ENCODE measurements at regions not wholly inside any gene's neighbourhood (a gene's known extent, or its start where the extent isn't known, plus 50 kb on each side); places are given as distances from the start of the nearest gene placed in this dataset.

DNA sequence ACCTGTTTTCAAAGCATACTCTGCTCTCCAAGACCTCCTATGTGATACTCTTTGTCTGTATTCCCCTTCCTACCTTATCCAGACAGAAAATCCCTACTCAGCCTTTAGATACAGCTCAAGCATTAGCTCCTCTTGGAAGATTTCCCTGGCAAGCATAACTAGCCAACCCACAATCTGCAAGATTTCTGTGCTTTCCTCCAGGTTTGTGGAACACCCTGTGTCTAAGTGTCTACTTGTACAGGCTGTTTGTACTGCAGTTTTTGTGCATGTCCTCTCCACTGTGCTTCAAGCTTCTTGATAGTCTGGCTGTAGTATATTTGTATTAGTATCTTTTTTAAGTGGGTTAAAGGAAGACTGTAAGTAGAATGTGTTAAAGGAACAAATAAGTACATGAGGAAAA is 203.7 kb downstream of the RFC3 start:
- Histone ChIP-seq H3K79me2 (ENCODE audit: control insufficient read depth, insufficient read depth, low read length) (no peaks in the 10 kb centered on the region), H3K9me3 (replicated peaks; ENCODE audit: control insufficient read depth, insufficient read depth, low read length) (peaks cover 4% of the 10 kb centered on the region), H3K9ac (replicated peaks; ENCODE audit: extremely low read depth, insufficient read depth, low read length) (no peak overlapping the region), H4K20me1 (replicated peaks; ENCODE audit: control insufficient read depth, extremely low read depth, insufficient read depth, low read length) (no peaks in the 10 kb centered on the region), H3K4me3 (replicated peaks in 1 of 3; ENCODE audit: insufficient read depth in 1 of 3, low read depth in 1 of 3, low read length in 3 of 3) (no peak overlapping the region), H3K27ac (ENCODE audit: insufficient read depth, low read depth, low read length) (no peak overlapping the region), H3K36me3 (ENCODE audit: control insufficient read depth in 2 of 2, extremely low read depth in 1 of 2, insufficient read depth in 2 of 2, low read length in 2 of 2) (no peaks in the 10 kb centered on the region), H2AFZ (ENCODE audit: low read depth, low read length) (no peak overlapping the region), H3K27me3 (ENCODE audit: control insufficient read depth in 2 of 2, insufficient read depth in 2 of 2, low read length in 2 of 2) (no peaks in the 10 kb centered on the region), H3K9me1 (replicated peaks; ENCODE audit: control insufficient read depth, extremely low read depth, insufficient read depth, low read length) (no peaks in the 10 kb centered on the region), H3K4me2 (ENCODE audit: insufficient read depth, low read length) (no peak overlapping the region), H3K4me1 (ENCODE audit: control insufficient read depth, extremely low read depth, insufficient read depth, low read length) (peaks cover 13% of the 10 kb centered on the region)
- DNase-seq (ENCODE audit: low read depth, low spot score) (no peak), FAIRE-seq (no peak)
- BruUV-seq (replicated peaks): no TSS peak
- dilution Hi-C loops (cut with MboI; ENCODE audit: extremely low pct_ligation_motif_present, low sequenced_read_pairs): no loop called here
- intact Hi-C loops (cut with micrococcal nuclease): no loop called here
- TF ChIP-seq JUN (IDR thresholded peaks at IDR 0.05; ENCODE audit: borderline replicate concordance, insufficient read depth, insufficient read length, low read depth) (no peak), EZH2 (IDR thresholded peaks at IDR 0.05; ENCODE audit: borderline replicate concordance, low read depth, low read length, severe bottlenecking) (no peak), FOS (IDR thresholded peaks at IDR 0.05; ENCODE audit: borderline replicate concordance, insufficient read depth, low read length) (no peak), POLR2AphosphoS5 (IDR thresholded peaks at IDR 0.05; ENCODE audit: insufficient read depth, low read depth, low read length) (no peak), POLR2A (IDR thresholded peaks at IDR 0.05; ENCODE audit: low read depth, low read length) (no peak), MYC (IDR thresholded peaks at IDR 0.05; ENCODE audit: low read depth, low read length) (no peak), GATA2 (IDR thresholded peaks at IDR 0.05; ENCODE audit: insufficient read depth, insufficient read length, low read depth, low read length) (no peak)
- TF ChIP-seq, protein P1, sequence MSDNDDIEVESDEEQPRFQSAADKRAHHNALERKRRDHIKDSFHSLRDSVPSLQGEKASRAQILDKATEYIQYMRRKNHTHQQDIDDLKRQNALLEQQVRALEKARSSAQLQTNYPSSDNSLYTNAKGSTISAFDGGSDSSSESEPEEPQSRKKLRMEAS (IDR thresholded peaks at IDR 0.05; ENCODE audit: insufficient read depth, insufficient read length): no peak
- TF ChIP-seq, protein P2, sequence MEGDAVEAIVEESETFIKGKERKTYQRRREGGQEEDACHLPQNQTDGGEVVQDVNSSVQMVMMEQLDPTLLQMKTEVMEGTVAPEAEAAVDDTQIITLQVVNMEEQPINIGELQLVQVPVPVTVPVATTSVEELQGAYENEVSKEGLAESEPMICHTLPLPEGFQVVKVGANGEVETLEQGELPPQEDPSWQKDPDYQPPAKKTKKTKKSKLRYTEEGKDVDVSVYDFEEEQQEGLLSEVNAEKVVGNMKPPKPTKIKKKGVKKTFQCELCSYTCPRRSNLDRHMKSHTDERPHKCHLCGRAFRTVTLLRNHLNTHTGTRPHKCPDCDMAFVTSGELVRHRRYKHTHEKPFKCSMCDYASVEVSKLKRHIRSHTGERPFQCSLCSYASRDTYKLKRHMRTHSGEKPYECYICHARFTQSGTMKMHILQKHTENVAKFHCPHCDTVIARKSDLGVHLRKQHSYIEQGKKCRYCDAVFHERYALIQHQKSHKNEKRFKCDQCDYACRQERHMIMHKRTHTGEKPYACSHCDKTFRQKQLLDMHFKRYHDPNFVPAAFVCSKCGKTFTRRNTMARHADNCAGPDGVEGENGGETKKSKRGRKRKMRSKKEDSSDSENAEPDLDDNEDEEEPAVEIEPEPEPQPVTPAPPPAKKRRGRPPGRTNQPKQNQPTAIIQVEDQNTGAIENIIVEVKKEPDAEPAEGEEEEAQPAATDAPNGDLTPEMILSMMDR (IDR thresholded peaks at IDR 0.05; ENCODE audit: extremely low read depth in 1 of 2, insufficient read depth in 1 of 2, low read depth in 1 of 2, low read length in 2 of 2): no peak
- ChIA-PET POLR2A (no interaction called here), CTCF (no interaction called here)
